ENCODE measurements at regions not wholly inside any gene's neighbourhood (a gene's known extent, or its start where the extent isn't known, plus 50 kb on each side); places are given as distances from the start of the nearest gene placed in this dataset.

DNA sequence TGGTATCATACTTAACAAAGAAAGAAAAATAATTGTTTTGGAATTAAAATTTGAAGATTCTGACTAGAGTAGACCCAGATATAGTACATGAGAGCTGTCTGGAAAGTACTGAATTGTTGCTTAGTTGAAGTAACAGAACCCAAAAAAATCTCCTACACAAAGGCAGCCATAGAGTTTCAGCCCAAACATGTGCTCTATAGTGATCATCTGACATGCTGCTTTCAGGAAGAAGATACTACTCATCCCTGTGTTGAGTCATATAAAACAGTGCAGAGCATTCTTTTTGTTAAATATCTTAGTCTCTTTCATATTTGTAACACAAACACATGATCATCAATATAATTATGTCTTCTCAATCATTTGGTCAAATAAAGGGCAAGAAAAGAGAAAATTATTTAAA lies 84.8 kb upstream of the PTPRM start:
- no peaks in the 10 kb centered on the region for H3K9me3 ChIP-seq (ENCODE audit: control insufficient read depth in 2 of 2, insufficient read depth in 1 of 2, low read length in 1 of 2)
- H3K27me3 ChIP-seq (ENCODE audit: control insufficient read depth in 2 of 2, insufficient read depth in 1 of 2, low read length in 1 of 2), result no peaks in the 10 kb centered on the region
- H3K4me3 ChIP-seq (ENCODE audit: low read length in 2 of 2), result no peak overlapping the region
- no peaks in the 10 kb centered on the region for H3K4me1 ChIP-seq (ENCODE audit: control insufficient read depth in 2 of 2, insufficient read depth in 2 of 2, low read length in 2 of 2)
- no peak for DNase-seq (ENCODE audit: low read depth in 6 of 9, low spot score in 9 of 9)
- no peaks in the 10 kb centered on the region for H3K36me3 ChIP-seq (ENCODE audit: control insufficient read depth in 2 of 2, insufficient read depth in 2 of 2, low read length in 1 of 2)
- H3K27ac ChIP-seq (ENCODE audit: low read depth in 1 of 2, low read length in 1 of 2), result no peak overlapping the region

DNA sequence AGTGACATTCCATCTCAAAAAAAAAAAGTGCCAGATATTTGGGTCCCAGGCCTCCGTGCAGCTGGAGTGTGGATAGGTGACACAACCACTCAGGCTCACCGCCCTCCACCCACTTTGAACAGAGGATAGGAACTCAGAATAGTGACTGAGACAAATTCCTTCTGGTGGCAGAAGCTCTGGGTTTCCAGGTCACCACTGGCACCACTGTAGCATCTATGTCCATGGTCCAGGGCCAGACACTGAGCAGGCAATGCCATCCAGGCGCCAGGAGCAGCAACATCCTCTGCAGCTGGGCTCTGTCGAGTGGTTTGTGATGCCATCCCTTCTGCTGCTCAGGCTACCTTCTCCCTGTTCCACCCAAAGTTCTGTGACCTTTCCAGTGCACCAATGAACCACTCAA lies 81.5 kb upstream of the PTPRM start:
- no peaks in the 10 kb centered on the region for H3K36me3 ChIP-seq (ENCODE audit: control insufficient read depth in 2 of 2, insufficient read depth in 2 of 2, low read length in 1 of 2)
- WGBS, result 97% methylated on average over 4 of the region's 4 CpGs
- no peak overlapping the region for H3K27ac ChIP-seq (ENCODE audit: low read depth in 1 of 2, low read length in 1 of 2)
- no peak for DNase-seq (ENCODE audit: low read depth in 6 of 9, low spot score in 9 of 9)
- H3K27me3 ChIP-seq (ENCODE audit: control insufficient read depth in 2 of 2, insufficient read depth in 1 of 2, low read length in 1 of 2), result no peaks in the 10 kb centered on the region
- no peaks in the 10 kb centered on the region for H3K9me3 ChIP-seq (ENCODE audit: control insufficient read depth in 2 of 2, insufficient read depth in 1 of 2, low read length in 1 of 2)
- no peaks in the 10 kb centered on the region for H3K4me1 ChIP-seq (ENCODE audit: control insufficient read depth in 2 of 2, insufficient read depth in 2 of 2, low read length in 2 of 2)
- H3K4me3 ChIP-seq (ENCODE audit: low read length in 2 of 2), result no peak overlapping the region

DNA sequence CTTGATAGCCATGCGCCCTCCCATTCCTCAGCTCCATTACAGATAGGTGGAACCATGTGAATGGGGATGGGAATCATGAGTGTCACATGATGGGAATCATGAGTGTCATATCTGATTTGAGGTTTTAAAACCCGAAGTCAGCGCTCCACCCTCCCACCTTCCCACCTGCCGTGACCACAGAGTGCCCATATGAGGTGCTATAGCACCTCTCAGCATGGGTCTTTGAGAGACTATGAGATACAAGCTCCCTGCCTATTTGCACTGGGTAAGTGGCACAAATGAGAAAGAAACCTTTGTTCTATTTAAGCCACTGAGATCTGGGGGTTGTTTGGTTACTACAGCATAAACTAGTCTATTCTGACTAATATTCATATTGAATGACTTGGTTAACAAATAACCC lies 78.5 kb upstream of the PTPRM start:
- DNase-seq (ENCODE audit: low read depth in 6 of 9, low spot score in 9 of 9), result peak in 5 of 9 donors; percentile 2 to 46 (median 19)
- WGBS, result 79% methylated on average over 4 of the region's 4 CpGs
- Histone ChIP-seq H3K4me3 (ENCODE audit: low read length in 2 of 2) (no peak overlapping the region), H3K27ac (ENCODE audit: low read depth in 1 of 2, low read length in 1 of 2) (no peak overlapping the region), H3K36me3 (ENCODE audit: control insufficient read depth in 2 of 2, insufficient read depth in 2 of 2, low read length in 1 of 2) (no peaks in the 10 kb centered on the region), H3K27me3 (ENCODE audit: control insufficient read depth in 2 of 2, insufficient read depth in 1 of 2, low read length in 1 of 2) (no peaks in the 10 kb centered on the region), H3K4me1 (ENCODE audit: control insufficient read depth in 2 of 2, insufficient read depth in 2 of 2, low read length in 2 of 2) (no peaks in the 10 kb centered on the region), H3K9me3 (ENCODE audit: control insufficient read depth in 2 of 2, insufficient read depth in 1 of 2, low read length in 1 of 2) (no peaks in the 10 kb centered on the region)

DNA sequence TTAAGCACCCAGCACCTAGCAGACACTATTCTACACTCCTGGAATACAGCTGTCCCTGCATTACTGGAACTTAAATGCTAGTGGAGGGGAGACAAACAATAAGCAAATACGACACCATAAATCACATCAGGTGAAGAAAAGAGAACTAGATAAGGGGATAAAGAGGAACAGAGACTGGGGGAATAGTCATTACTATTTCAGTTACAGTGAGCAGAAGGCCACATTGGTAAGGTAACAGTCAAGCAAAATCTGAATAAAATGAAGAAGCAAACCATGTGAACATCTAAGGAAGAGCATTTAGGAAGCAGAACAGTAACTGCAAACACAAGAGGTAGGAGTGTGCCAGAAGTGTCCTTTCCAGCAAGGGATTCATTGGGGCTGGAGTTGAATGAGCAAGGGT lies 77.0 kb upstream of the PTPRM start:
- no peaks in the 10 kb centered on the region for H3K27me3 ChIP-seq (ENCODE audit: control insufficient read depth in 2 of 2, insufficient read depth in 1 of 2, low read length in 1 of 2)
- no peaks in the 10 kb centered on the region for H3K9me3 ChIP-seq (ENCODE audit: control insufficient read depth in 2 of 2, insufficient read depth in 1 of 2, low read length in 1 of 2)
- H3K36me3 ChIP-seq (ENCODE audit: control insufficient read depth in 2 of 2, insufficient read depth in 2 of 2, low read length in 1 of 2), result no peaks in the 10 kb centered on the region
- WGBS, result 92% methylated on average over 1 of the region's 1 CpG
- no peak for DNase-seq (ENCODE audit: low read depth in 6 of 9, low spot score in 9 of 9)
- no peaks in the 10 kb centered on the region for H3K4me1 ChIP-seq (ENCODE audit: control insufficient read depth in 2 of 2, insufficient read depth in 2 of 2, low read length in 2 of 2)
- no peak overlapping the region for H3K27ac ChIP-seq (ENCODE audit: low read depth in 1 of 2, low read length in 1 of 2)
- H3K4me3 ChIP-seq (ENCODE audit: low read length in 2 of 2), result no peak overlapping the region

DNA sequence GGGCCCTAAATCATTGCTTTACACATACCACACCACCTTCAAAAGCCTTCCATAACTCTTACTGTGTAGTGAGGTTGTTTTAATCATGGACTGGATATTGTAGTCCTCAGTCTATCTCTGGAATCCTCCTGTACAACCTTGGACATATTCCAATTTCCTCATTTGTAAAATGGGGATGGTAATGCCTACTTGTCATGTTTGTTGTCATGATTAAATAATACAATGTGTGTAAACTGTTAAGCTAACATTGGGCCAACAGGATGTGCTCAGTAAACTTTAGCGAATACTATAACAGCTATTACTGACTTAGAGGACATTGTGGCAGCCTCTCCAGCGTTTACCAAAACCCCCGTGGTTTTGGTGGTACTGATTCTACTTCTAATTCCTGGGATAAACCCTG lies 74.7 kb upstream of the PTPRM start:
- H3K36me3 ChIP-seq (ENCODE audit: control insufficient read depth in 2 of 2, insufficient read depth in 2 of 2, low read length in 1 of 2), result no peaks in the 10 kb centered on the region
- WGBS, result 94% methylated on average over 3 of the region's 3 CpGs
- no peak for DNase-seq (ENCODE audit: low read depth in 6 of 9, low spot score in 9 of 9)
- no peaks in the 10 kb centered on the region for H3K4me1 ChIP-seq (ENCODE audit: control insufficient read depth in 2 of 2, insufficient read depth in 2 of 2, low read length in 2 of 2)
- H3K9me3 ChIP-seq (ENCODE audit: control insufficient read depth in 2 of 2, insufficient read depth in 1 of 2, low read length in 1 of 2), result no peaks in the 10 kb centered on the region
- no peak overlapping the region for H3K4me3 ChIP-seq (ENCODE audit: low read length in 2 of 2)
- no peak overlapping the region for H3K27ac ChIP-seq (ENCODE audit: low read depth in 1 of 2, low read length in 1 of 2)
- H3K27me3 ChIP-seq (ENCODE audit: control insufficient read depth in 2 of 2, insufficient read depth in 1 of 2, low read length in 1 of 2), result no peaks in the 10 kb centered on the region

DNA sequence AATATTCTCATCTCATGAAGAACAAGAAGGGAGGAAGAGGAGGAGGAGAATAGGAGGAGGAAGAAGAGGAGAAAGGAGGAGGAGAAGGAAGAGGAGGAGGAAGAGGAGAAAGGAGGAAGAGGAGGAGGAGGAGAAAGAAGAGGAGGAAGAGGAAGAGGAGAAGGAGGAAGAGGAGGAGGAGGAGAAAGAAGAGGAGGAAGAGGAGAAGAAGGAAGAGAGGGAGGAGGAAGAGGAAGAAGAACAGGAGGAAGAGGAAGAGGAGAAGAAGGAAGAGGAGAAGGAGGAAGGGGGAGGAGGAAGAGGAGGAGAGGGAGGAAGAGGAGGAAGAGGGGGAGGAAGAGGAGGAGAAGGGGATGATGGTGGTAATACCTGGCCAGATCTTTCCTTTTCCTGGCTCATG lies 70.0 kb upstream of the PTPRM start:
- Histone ChIP-seq H3K36me3 (ENCODE audit: control insufficient read depth in 2 of 2, insufficient read depth in 2 of 2, low read length in 1 of 2) (no peaks in the 10 kb centered on the region), H3K4me1 (ENCODE audit: control insufficient read depth in 2 of 2, insufficient read depth in 2 of 2, low read length in 2 of 2) (no peaks in the 10 kb centered on the region), H3K4me3 (ENCODE audit: low read length in 2 of 2) (no peak overlapping the region), H3K27ac (ENCODE audit: low read depth in 1 of 2, low read length in 1 of 2) (no peak overlapping the region), H3K9me3 (ENCODE audit: control insufficient read depth in 2 of 2, insufficient read depth in 1 of 2, low read length in 1 of 2) (no peaks in the 10 kb centered on the region), H3K27me3 (ENCODE audit: control insufficient read depth in 2 of 2, insufficient read depth in 1 of 2, low read length in 1 of 2) (no peaks in the 10 kb centered on the region)
- no peak for DNase-seq (ENCODE audit: low read depth in 6 of 9, low spot score in 9 of 9)

DNA sequence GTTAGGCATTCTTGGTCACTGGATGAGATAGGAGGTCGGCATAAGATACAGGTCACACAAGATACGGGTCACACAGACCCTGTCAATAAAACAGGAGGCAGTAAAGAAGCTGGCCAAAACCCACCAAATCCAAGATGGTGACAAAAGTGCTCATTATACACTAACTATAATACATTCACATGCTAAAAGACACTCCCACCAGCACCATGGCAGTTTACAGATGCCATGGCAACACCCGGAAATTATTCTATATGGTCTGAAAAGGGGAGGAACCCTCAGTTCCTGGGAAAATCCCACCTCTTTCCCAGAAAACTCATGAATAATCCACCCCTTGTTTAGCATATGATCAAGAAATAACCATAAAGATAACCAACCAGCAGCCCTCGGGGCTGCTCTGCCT lies 56.0 kb upstream of the PTPRM start:
- WGBS, result 97% methylated on average over 4 of the region's 4 CpGs
- no peak overlapping the region for H3K27ac ChIP-seq (ENCODE audit: low read depth in 1 of 2, low read length in 1 of 2)
- H3K27me3 ChIP-seq (ENCODE audit: control insufficient read depth in 2 of 2, insufficient read depth in 1 of 2, low read length in 1 of 2), result no peaks in the 10 kb centered on the region
- no peak overlapping the region for H3K4me3 ChIP-seq (ENCODE audit: low read length in 2 of 2)
- no peaks in the 10 kb centered on the region for H3K9me3 ChIP-seq (ENCODE audit: control insufficient read depth in 2 of 2, insufficient read depth in 1 of 2, low read length in 1 of 2)
- H3K4me1 ChIP-seq (ENCODE audit: control insufficient read depth in 2 of 2, insufficient read depth in 2 of 2, low read length in 2 of 2), result peaks cover 0 to 9% of the 10 kb centered on the region in 2 donors
- DNase-seq (ENCODE audit: low read depth in 6 of 9, low spot score in 9 of 9), result no peak
- no peaks in the 10 kb centered on the region for H3K36me3 ChIP-seq (ENCODE audit: control insufficient read depth in 2 of 2, insufficient read depth in 2 of 2, low read length in 1 of 2)

DNA sequence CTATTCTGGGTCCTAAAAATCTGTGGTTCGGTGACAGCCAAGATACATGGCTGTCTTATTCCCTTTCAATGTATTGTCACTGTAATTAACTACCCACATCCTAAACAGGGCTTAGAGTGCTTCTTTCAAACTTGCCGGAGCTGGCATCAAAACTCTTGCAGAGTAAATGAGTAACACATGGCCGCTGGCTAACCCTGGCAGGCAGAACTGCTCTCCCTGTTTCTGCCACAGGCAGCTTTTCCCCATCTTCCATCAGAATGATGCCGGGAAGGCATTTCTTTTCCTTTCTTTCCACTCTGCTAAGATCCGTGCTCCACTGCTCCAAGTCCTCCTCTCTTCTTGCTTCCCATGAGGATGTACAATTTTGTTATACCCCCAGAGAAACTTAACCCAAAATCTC lies 54.8 kb upstream of the PTPRM start:
- WGBS, result 98% methylated on average over 5 of the region's 5 CpGs
- H3K9me3 ChIP-seq (ENCODE audit: control insufficient read depth in 2 of 2, insufficient read depth in 1 of 2, low read length in 1 of 2), result no peaks in the 10 kb centered on the region
- no peak overlapping the region for H3K4me3 ChIP-seq (ENCODE audit: low read length in 2 of 2)
- no peak for DNase-seq (ENCODE audit: low read depth in 6 of 9, low spot score in 9 of 9)
- H3K27me3 ChIP-seq (ENCODE audit: control insufficient read depth in 2 of 2, insufficient read depth in 1 of 2, low read length in 1 of 2), result no peaks in the 10 kb centered on the region
- peaks cover 6 to 21% of the 10 kb centered on the region in 2 donors for H3K4me1 ChIP-seq (ENCODE audit: control insufficient read depth in 2 of 2, insufficient read depth in 2 of 2, low read length in 2 of 2)
- H3K27ac ChIP-seq (ENCODE audit: low read depth in 1 of 2, low read length in 1 of 2), result no peak overlapping the region
- H3K36me3 ChIP-seq (ENCODE audit: control insufficient read depth in 2 of 2, insufficient read depth in 2 of 2, low read length in 1 of 2), result no peaks in the 10 kb centered on the region

DNA sequence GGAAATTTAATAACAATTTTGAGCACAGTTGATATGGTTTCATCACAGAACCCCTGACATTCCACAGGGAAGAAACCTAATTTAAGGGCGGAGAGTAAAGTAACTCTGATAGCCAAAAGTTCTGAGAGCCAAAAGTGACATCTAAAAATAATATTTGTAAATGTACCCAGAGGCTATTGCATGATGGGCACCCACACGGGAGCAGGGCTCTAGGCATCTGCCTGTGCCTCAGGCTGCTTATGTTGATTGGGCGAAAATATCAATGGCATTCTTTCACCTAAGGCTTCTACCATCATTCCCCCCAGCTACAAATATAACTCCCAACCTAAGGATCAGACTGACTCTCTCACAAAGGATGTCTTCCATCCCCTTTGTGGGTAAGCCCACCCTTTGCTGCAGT lies 54.1 kb upstream of the PTPRM start:
- Histone ChIP-seq H3K9me3 (ENCODE audit: control insufficient read depth in 2 of 2, insufficient read depth in 1 of 2, low read length in 1 of 2) (no peaks in the 10 kb centered on the region), H3K4me1 (ENCODE audit: control insufficient read depth in 2 of 2, insufficient read depth in 2 of 2, low read length in 2 of 2) (peaks cover 6 to 25% of the 10 kb centered on the region in 2 donors), H3K27ac (ENCODE audit: low read depth in 1 of 2, low read length in 1 of 2) (no peak overlapping the region), H3K27me3 (ENCODE audit: control insufficient read depth in 2 of 2, insufficient read depth in 1 of 2, low read length in 1 of 2) (no peaks in the 10 kb centered on the region), H3K4me3 (ENCODE audit: low read length in 2 of 2) (no peak overlapping the region), H3K36me3 (ENCODE audit: control insufficient read depth in 2 of 2, insufficient read depth in 2 of 2, low read length in 1 of 2) (no peaks in the 10 kb centered on the region)
- DNase-seq (ENCODE audit: low read depth in 6 of 9, low spot score in 9 of 9), result no peak
- 94% methylated on average over 3 of the region's 3 CpGs for WGBS

DNA sequence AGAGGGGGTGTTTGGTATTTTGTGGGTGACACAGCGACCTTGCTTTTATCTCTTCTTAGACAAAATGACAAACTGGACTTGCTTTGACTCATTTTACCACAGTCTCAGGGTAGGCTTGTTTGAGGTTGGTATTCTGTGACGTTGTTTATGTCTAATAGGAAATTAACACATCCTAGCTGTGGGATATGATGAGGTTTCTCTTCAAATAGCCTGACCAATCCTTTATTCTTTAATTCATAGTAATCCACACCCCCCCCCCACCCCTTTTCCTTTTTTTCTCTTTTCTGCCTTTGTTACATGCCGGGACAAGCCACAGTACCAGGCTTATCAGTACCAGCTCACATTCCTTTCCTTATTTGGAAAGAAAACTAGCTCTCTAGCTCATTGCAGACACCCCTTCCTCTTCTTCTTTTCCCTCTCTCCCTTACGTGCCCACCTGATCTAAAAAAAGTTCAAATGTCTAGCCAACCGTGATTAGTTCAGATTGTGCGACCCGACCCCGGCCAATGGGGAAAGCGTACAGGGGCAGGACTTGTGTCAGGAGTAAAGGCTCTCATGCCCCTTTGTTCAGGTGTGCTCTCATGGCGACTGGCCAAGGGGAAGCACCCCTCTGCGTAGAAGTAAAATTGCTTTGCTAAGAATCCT lies 52.2 kb upstream of the PTPRM start:
- H3K27ac ChIP-seq (ENCODE audit: low read depth in 1 of 2, low read length in 1 of 2), result no peak overlapping the region
- DNase-seq (ENCODE audit: low read depth in 6 of 9, low spot score in 9 of 9), result no peak
- WGBS, result 87% methylated on average over 11 of the region's 11 CpGs
- H3K27me3 ChIP-seq (ENCODE audit: control insufficient read depth in 2 of 2, insufficient read depth in 1 of 2, low read length in 1 of 2), result no peaks in the 10 kb centered on the region
- H3K4me1 ChIP-seq (ENCODE audit: control insufficient read depth in 2 of 2, insufficient read depth in 2 of 2, low read length in 2 of 2), result peaks cover 6 to 25% of the 10 kb centered on the region in 2 donors
- H3K9me3 ChIP-seq (ENCODE audit: control insufficient read depth in 2 of 2, insufficient read depth in 1 of 2, low read length in 1 of 2), result no peaks in the 10 kb centered on the region
- H3K36me3 ChIP-seq (ENCODE audit: control insufficient read depth in 2 of 2, insufficient read depth in 2 of 2, low read length in 1 of 2), result no peaks in the 10 kb centered on the region
- H3K4me3 ChIP-seq (ENCODE audit: low read length in 2 of 2), result no peak overlapping the region

Measured in thymus (tissue), 11 donors.